Activated CD4-positive, alpha-beta T cell treated with anti-CD3 and anti-CD28 coated beads, Interleukin-2, amount 10 ng/mL, durations not matched to agents 7 days and 5 days (primary cell): ENCODE measurements at regions not wholly inside any gene's neighbourhood (a gene's known extent, or its start where the extent isn't known, plus 50 kb on each side); places are given as distances from the start of the nearest gene placed in this dataset.

Experiments
- CTCF ChIA-PET: fragments of 350-600 bp; sonication (Branson Sonifier 250); formaldehyde crosslinking; loops from one replicate; lab custom pipeline; 2021; ENCODE audit warnings: antibody characterized with exemption; lab: Charles Lee
- POLR2A ChIA-PET: fragments of 350-600 bp; sonication (Branson Sonifier 250); formaldehyde crosslinking; loops from one replicate; lab custom pipeline; 2021; ENCODE audit warnings: antibody characterized with exemption; lab: Charles Lee
- DNase-seq: peaks from one replicate; pipeline ENCODE4 v3.0.0-alpha.2; 2020
- H3K27ac Mint-ChIP-seq: one replicate; pipeline ENCODE4 v1.8.0; 2021; ENCODE audit warnings: mild to moderate bottlenecking, moderate library complexity, mixed read lengths
- H3K27me3 Mint-ChIP-seq: one replicate; pipeline ENCODE4 v1.8.0; 2021; ENCODE audit warnings: mixed read lengths
- H3K36me3 Mint-ChIP-seq: one replicate; pipeline ENCODE4 v1.8.0; 2021; ENCODE audit warnings: low read depth, mixed read lengths
- H3K4me1 Mint-ChIP-seq: one replicate; pipeline ENCODE4 v1.8.0; 2021; ENCODE audit warnings: mixed read lengths
- H3K4me3 Mint-ChIP-seq: one replicate; pipeline ENCODE4 v1.8.0; 2021; ENCODE audit warnings: mild to moderate bottlenecking, moderate library complexity, mixed read lengths
- H3K9me3 Mint-ChIP-seq: one replicate; pipeline ENCODE4 v1.8.0; 2021; ENCODE audit warnings: mixed read lengths

DNA sequence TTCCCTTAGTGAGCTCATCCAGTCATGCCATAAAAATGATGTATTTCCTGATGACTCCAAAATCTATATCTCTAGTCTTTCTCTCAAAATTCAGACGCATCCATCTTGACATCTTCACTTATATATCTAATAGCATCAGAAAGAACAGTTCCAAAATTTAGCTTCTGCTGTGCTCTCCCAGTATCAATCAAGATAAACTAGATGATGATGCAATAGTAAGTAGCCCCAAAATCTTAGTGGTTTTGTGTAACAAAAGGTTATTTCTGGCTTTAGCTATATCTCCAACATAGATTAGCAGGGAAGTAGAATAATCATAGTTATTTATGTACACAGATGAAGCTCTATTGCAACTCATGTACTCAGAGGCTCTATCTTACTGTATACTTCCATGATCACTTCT, 382.5 kb upstream of the ADGRL3 start:
- POLR2A ChIA-PET = no interaction called here
- H3K27me3 Mint-ChIP-seq = no peaks in the 10 kb centered on the region
- CTCF ChIA-PET = interaction anchor here (0.5 to 1.1 kb wide), 2 partner anchors 26 to 410 kb away, joined by 3 read pairs; no protein-coding TSS in a partner anchor
- DNase-seq = no peak
- H3K27ac Mint-ChIP-seq = no peak overlapping the region
- H3K9me3 Mint-ChIP-seq = peaks cover 10% of the 10 kb centered on the region
- H3K4me1 Mint-ChIP-seq = no peaks in the 10 kb centered on the region
- no peak overlapping the region for H3K4me3 Mint-ChIP-seq
- H3K36me3 Mint-ChIP-seq = no peaks in the 10 kb centered on the region

GRCh38 chr4:60822986-60823385, 377.1 kb upstream of the ADGRL3 start:
- no peak overlapping the region for H3K27ac Mint-ChIP-seq

DNA sequence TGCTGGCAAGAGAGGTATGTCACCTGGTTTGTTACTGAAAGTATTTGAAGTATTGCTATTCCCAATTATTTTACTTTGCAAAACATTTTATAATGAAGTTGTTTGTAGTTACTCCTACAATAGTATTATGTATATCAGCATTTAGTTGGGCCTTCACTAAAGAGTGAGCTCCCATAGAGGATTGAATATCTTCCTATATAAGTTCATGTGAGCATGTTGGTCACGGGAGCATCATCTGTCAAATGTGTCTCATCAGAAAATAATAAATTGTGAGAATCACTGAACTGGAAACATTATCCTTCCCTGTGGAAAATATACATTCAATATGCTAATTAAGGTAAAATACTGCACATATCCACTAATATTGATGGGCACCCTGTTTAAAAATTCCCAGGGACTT, 360.1 kb upstream of the ADGRL3 start:
- H3K27ac Mint-ChIP-seq = no peak overlapping the region
- no peaks in the 10 kb centered on the region for H3K27me3 Mint-ChIP-seq
- ChIA-PET CTCF (no interaction called here), POLR2A (no interaction called here)
- H3K9me3 Mint-ChIP-seq = peaks cover 6% of the 10 kb centered on the region
- no peak for DNase-seq
- no peaks in the 10 kb centered on the region for H3K4me1 Mint-ChIP-seq
- H3K4me3 Mint-ChIP-seq = no peak overlapping the region
- H3K36me3 Mint-ChIP-seq = no peaks in the 10 kb centered on the region

More at GRCh38 chr4:60822986-60823385, 377.1 kb upstream of the ADGRL3 start:
- DNase-seq = no peak
- CTCF ChIA-PET = no interaction called here
- POLR2A ChIA-PET = no interaction called here
- no peak overlapping the region for H3K4me3 Mint-ChIP-seq
- H3K27me3 Mint-ChIP-seq = no peaks in the 10 kb centered on the region
- peaks cover 5% of the 10 kb centered on the region for H3K9me3 Mint-ChIP-seq
- no peaks in the 10 kb centered on the region for H3K4me1 Mint-ChIP-seq
- no peaks in the 10 kb centered on the region for H3K36me3 Mint-ChIP-seq

DNA sequence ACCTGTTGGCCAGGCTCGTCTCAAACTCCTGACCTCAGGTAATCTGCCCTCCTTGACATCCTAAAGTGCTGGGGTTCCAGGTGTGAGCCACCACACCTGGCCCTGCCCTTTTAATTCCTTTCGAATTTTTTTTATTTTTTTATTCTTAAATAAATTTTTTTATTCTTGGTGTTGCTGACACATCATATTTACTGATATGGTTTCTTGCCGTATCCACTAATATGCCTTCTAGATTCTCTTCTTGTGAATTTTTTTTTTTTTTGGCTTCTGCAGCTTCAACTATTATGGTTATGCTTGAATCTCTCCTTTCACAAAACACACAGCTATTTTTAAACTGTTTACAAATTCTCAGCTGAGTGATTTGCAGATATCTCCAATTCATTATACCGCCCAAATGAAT, 353.4 kb upstream of the ADGRL3 start:
- POLR2A ChIA-PET = no interaction called here
- Mint-ChIP-seq H3K27me3 (no peaks in the 10 kb centered on the region), H3K4me3 (no peak overlapping the region), H3K27ac (no peak overlapping the region), H3K36me3 (no peaks in the 10 kb centered on the region), H3K4me1 (no peaks in the 10 kb centered on the region), H3K9me3 (peaks cover 3% of the 10 kb centered on the region)
- DNase-seq = no peak
- CTCF ChIA-PET = no interaction called here

- ChIA-PET POLR2A (no interaction called here), CTCF (no interaction called here)
- Mint-ChIP-seq H3K9me3 (peaks cover 7% of the 10 kb centered on the region), H3K36me3 (no peaks in the 10 kb centered on the region), H3K4me3 (no peak overlapping the region), H3K27me3 (no peaks in the 10 kb centered on the region), H3K27ac (no peak overlapping the region), H3K4me1 (no peaks in the 10 kb centered on the region)
- no peak for DNase-seq
Observed at GRCh38 chr4:60847614-60848013, 352.5 kb upstream of the ADGRL3 start.

GRCh38 chr4:60857130-60857753, 342.9 kb upstream of the ADGRL3 start:
- Mint-ChIP-seq H3K4me1 (no peaks in the 10 kb centered on the region), H3K4me3 (no peak overlapping the region), H3K9me3 (peaks cover 8% of the 10 kb centered on the region), H3K27me3 (no peaks in the 10 kb centered on the region), H3K27ac (no peak overlapping the region), H3K36me3 (no peaks in the 10 kb centered on the region)
- CTCF ChIA-PET = no interaction called here
- DNase-seq = no peak
- POLR2A ChIA-PET = no interaction called here

DNA sequence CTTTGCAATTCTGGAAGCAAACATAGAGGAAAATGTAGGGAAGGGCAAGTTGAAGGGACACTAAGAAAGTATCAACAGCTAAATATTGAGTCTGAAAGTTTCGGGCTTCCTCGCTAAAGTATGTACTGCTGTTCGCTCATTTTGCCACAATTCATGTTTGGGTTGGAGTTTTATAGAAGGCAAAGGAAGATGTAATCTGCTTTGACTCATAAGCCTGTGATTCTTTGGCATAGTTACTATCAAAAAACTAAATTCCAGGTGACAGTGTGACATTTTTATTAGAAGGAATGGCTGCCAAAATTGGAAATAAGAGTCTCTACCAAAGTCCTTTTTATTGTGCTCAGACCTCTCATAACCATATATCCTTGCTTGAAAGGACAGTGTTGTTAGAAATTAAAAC, 336.7 kb upstream of the ADGRL3 start:
- H3K27ac Mint-ChIP-seq = no peak overlapping the region
- POLR2A ChIA-PET = no interaction called here
- no peaks in the 10 kb centered on the region for H3K27me3 Mint-ChIP-seq
- no peak for DNase-seq
- H3K36me3 Mint-ChIP-seq = no peaks in the 10 kb centered on the region
- no peak overlapping the region for H3K4me3 Mint-ChIP-seq
- peaks cover 8% of the 10 kb centered on the region for H3K9me3 Mint-ChIP-seq
- CTCF ChIA-PET = no interaction called here
- H3K4me1 Mint-ChIP-seq = no peaks in the 10 kb centered on the region

- Mint-ChIP-seq H3K9me3 (peaks cover 8% of the 10 kb centered on the region), H3K36me3 (no peaks in the 10 kb centered on the region), H3K27ac (no peak overlapping the region), H3K4me3 (no peak overlapping the region), H3K4me1 (no peaks in the 10 kb centered on the region), H3K27me3 (no peaks in the 10 kb centered on the region)
- CTCF ChIA-PET = no interaction called here
- DNase-seq = no peak
- POLR2A ChIA-PET = no interaction called here
Observed at GRCh38 chr4:60865273-60865672, 334.9 kb upstream of the ADGRL3 start.

DNA sequence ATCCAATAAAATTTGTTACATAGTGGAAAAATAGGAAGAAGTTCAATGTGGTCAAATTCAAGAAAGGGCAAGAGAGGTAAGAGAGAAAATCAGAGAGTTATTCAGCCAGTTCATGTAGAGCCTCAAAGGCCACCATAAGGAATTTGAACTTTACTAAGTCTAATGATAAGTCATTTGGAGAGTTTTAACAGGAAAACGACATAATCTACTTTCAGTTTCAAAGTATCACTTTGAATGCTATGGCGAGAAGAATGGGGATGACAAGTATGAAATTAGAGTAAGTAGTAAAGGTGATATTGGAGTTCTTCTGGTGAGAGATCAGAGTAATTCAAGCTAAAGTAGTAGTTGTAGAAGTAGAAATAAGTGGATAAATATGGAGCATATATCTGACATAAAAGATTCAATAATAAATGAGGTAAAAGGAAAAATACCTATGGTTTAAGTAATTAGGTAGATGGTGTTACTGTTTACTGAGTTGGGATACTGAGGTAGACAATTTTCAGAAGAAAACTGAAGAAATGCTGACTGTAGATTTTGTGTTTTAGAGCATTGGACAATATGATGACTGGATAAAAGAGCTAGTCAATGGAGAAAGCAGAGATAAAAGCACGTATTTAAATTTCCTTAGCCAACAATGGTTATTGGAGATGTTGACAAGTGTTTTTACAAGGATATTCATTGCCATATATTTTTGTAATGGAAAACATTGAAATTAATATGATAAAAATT, 331.7 kb upstream of the ADGRL3 start:
- peaks cover 8% of the 10 kb centered on the region for H3K9me3 Mint-ChIP-seq
- H3K4me1 Mint-ChIP-seq = no peaks in the 10 kb centered on the region
- no peaks in the 10 kb centered on the region for H3K36me3 Mint-ChIP-seq
- ChIA-PET POLR2A (no interaction called here), CTCF (no interaction called here)
- H3K4me3 Mint-ChIP-seq = no peak overlapping the region
- no peak for DNase-seq
- H3K27me3 Mint-ChIP-seq = no peaks in the 10 kb centered on the region
- no peak overlapping the region for H3K27ac Mint-ChIP-seq

DNA sequence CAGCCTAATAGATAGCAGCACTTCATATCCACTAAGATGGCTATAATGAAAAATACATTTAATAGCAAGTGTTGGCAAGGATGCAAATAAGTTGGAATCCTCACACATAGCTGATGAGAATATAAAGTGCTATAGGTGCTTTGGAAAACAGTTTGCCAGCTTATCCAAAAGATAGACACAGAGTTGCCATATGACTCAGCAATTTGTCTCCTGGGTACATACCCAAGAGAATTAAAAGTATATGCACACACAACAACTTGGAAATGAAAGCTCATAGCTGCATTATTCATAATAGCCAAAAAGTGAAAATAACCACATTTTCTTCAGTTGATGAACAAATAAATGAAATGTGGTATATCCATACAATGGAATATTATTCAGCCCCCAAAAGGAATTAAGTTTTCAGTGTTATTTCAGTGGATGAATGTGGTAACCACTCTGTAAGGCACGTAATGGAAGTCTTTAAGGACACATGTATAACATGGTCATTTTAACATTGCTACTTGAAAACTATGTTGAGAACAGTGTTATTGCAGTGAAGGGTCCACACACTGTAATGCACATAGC, 320.9 kb upstream of the ADGRL3 start:
- no peaks in the 10 kb centered on the region for H3K4me1 Mint-ChIP-seq
- no peaks in the 10 kb centered on the region for H3K27me3 Mint-ChIP-seq
- CTCF ChIA-PET = no interaction called here
- H3K4me3 Mint-ChIP-seq = no peak overlapping the region
- H3K27ac Mint-ChIP-seq = no peak overlapping the region
- no peak for DNase-seq
- H3K9me3 Mint-ChIP-seq = peaks cover 6% of the 10 kb centered on the region
- no peaks in the 10 kb centered on the region for H3K36me3 Mint-ChIP-seq
- POLR2A ChIA-PET = no interaction called here

DNA sequence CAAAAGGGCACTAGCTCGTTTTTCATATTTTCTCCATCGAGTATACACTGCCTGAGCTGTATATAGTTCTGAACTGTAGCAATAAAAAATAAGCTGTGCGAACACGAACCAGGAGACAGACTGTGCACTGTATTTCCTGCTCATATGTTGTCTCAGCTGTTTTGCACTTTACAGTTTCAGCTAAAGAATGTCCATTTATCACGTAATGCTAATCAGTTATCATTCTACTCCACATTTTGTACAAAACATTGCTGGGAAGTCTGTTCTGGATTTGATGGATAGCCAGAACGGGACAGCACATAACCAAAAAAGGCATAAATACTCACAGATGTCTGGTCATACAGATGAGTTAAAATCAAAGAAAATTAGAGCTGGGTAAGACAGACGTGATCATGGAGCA, 315.5 kb upstream of the ADGRL3 start:
- POLR2A ChIA-PET = no interaction called here
- CTCF ChIA-PET = no interaction called here
- Mint-ChIP-seq H3K27me3 (no peaks in the 10 kb centered on the region), H3K27ac (no peak overlapping the region), H3K4me3 (no peak overlapping the region), H3K4me1 (no peaks in the 10 kb centered on the region), H3K9me3 (peaks cover 9% of the 10 kb centered on the region), H3K36me3 (no peaks in the 10 kb centered on the region)
- DNase-seq = no peak

GRCh38 chr4:60885011-60885410, 315.1 kb upstream of the ADGRL3 start:
- Mint-ChIP-seq H3K4me1 (no peaks in the 10 kb centered on the region), H3K9me3 (peaks cover 11% of the 10 kb centered on the region), H3K27ac (no peak overlapping the region), H3K27me3 (no peaks in the 10 kb centered on the region), H3K4me3 (no peak overlapping the region), H3K36me3 (no peaks in the 10 kb centered on the region)
- ChIA-PET POLR2A (no interaction called here), CTCF (no interaction called here)
- no peak for DNase-seq

DNA sequence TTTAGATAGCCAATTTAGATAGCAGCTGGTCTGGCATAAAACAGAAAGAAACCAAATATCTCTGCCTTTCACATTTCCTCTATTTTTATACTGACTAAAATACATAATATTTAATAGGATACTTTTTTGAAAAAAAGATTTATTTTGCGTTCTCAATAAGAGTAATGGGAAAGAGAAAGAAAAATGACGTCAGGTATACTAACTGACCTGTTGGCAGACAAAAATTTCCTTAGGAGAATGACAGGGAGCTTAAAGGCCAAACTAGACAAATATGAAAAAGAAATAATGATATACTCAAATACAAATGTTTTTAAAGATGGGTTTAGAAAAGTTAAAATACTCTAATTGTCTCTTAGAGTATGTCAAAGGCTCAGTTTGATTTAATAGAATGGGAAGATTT, 309.4 kb upstream of the ADGRL3 start:
- Mint-ChIP-seq H3K4me1 (no peaks in the 10 kb centered on the region), H3K27ac (no peak overlapping the region), H3K9me3 (peaks cover 11% of the 10 kb centered on the region), H3K4me3 (no peak overlapping the region), H3K27me3 (no peaks in the 10 kb centered on the region), H3K36me3 (no peaks in the 10 kb centered on the region)
- no peak for DNase-seq
- POLR2A ChIA-PET = no interaction called here
- CTCF ChIA-PET = interaction anchor here (1.3 kb wide), 1 partner anchor 10 kb away, joined by 3 read pairs; no protein-coding TSS in a partner anchor
